Effector memory CD8-positive, alpha-beta T cell (primary cell): ENCODE measurements at regions not wholly inside any gene's neighbourhood (a gene's known extent, or its start where the extent isn't known, plus 50 kb on each side); places are given as distances from the start of the nearest gene placed in this dataset.

Experiments
- ATAC-seq: fragments of 150-1000 bp; cut with Tn5 transposase; replicated peaks from 2 replicates; pipeline ENCODE4 v1.10.0; 2021; ENCODE audit warnings: mild to moderate bottlenecking, moderate library complexity
- DNase-seq, 3 experiments: peaks; one replicate each; pipeline ENCODE4 v3.0.0; 2021
- H3K27ac Mint-ChIP-seq, 2 donors: one replicate each; pipeline ENCODE4 v1.8.0; 2022; ENCODE audit warnings: mild to moderate bottlenecking in 2 of 2, mixed read lengths in 2 of 2, moderate library complexity in 2 of 2
- H3K27me3 Mint-ChIP-seq, 2 donors: one replicate each; pipeline ENCODE4 v1.8.0; 2022; ENCODE audit warnings: mixed read lengths in 2 of 2
- H3K36me3 Mint-ChIP-seq: one replicate; pipeline ENCODE4 v1.8.0; 2022; ENCODE audit warnings: mild to moderate bottlenecking, moderate library complexity, mixed read lengths; ENCODE audit not compliant: insufficient read depth
- H3K4me1 Mint-ChIP-seq, 2 donors: one replicate each; pipeline ENCODE4 v1.8.0; 2022; ENCODE audit warnings: low read depth in 2 of 2, mixed read lengths in 2 of 2
- H3K4me3 Mint-ChIP-seq, 2 donors: one replicate each; pipeline ENCODE4 v1.8.0; 2022; ENCODE audit warnings: mild to moderate bottlenecking in 2 of 2, mixed read lengths in 2 of 2, moderate library complexity in 2 of 2
- H3K9me3 Mint-ChIP-seq, 2 donors: one replicate each; pipeline ENCODE4 v1.8.0; 2022; ENCODE audit warnings: mixed read lengths in 2 of 2

DNA sequence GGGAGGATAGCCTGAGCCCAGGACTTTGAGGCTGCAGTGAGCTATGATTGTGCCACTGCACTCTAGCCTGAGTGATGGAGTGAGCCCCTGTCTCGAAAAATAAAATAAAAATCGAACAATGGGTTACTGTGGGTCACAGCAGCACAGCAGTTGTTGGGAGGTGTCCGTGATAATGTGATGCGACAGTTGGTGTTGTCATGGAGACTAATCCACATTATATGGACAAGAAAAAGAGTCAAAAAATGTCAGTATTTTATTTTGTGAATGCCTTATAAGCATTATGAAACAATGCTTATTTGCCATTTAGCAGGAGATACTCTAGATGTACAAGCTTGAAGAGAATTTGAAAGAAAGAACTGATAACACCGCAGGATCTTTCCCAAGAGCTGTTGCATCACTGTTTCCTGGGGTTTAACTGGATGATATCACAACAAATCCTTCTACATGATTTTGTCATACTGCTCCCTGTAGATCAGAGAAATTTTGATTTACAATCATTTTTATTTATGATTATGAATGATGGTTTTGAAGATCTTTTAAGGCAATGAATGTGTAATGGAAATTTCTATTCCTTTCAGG is 195.4 kb downstream of the BAMBI start:
- no peaks in the 10 kb centered on the region for H3K4me1 Mint-ChIP-seq
- no peaks in the 10 kb centered on the region for H3K36me3 Mint-ChIP-seq
- H3K4me3 Mint-ChIP-seq, result no peak overlapping the region
- no peaks in the 10 kb centered on the region for H3K9me3 Mint-ChIP-seq
- peaks cover 0 to 29% of the 10 kb centered on the region in 2 donors for H3K27me3 Mint-ChIP-seq
- ATAC-seq (no peak), DNase-seq (no peak)
- H3K27ac Mint-ChIP-seq, result no peak overlapping the region

DNA sequence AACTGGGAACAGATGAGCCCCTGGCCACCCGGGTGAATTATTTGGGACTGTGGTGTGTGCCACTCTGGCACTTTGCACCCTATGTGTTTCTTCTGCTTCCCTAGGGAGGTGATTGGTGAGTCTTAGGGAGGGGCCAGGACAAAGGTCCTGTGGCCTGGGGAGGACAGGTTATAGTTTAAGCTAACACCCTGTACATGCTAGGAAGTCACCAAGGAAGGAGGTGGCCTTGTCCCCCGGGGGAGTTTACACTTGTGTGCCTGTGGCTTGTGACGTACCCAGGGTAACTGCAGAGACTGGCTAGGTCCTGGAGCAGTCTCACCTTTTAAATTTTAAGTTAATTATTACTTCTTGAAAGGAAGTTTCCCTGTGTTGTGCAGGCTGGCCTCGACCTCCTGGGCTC is 196.2 kb downstream of the BAMBI start:
- no peaks in the 10 kb centered on the region for H3K4me1 Mint-ChIP-seq
- no peak overlapping the region for H3K4me3 Mint-ChIP-seq
- ATAC-seq (no peak), DNase-seq (no peak)
- H3K36me3 Mint-ChIP-seq, result no peaks in the 10 kb centered on the region
- H3K27ac Mint-ChIP-seq, result no peak overlapping the region
- H3K27me3 Mint-ChIP-seq, result peaks cover 0 to 29% of the 10 kb centered on the region in 2 donors
- no peaks in the 10 kb centered on the region for H3K9me3 Mint-ChIP-seq

DNA sequence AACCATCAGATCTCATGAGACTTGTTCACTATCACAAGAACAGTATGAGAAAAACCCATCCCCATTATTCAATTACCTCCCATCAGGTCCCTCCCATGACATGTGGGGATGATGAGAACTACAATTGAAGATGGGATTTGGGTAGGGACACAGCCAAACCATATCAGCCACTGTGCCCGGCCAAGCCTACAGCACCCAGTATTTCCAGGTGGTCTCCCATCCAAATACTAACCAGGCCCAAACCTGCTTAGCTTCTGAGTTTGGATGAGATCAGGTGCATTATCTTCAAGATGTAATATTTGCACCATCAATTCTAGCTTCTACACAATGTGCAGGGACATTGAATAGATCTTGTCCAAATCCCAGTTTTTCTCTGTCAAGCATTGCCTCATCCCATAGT is 196.9 kb downstream of the BAMBI start:
- Mint-ChIP-seq H3K4me3 (no peak overlapping the region), H3K27ac (no peak overlapping the region), H3K9me3 (no peaks in the 10 kb centered on the region), H3K27me3 (peaks cover 0 to 29% of the 10 kb centered on the region in 2 donors), H3K36me3 (no peaks in the 10 kb centered on the region), H3K4me1 (no peaks in the 10 kb centered on the region)
- ATAC-seq (no peak), DNase-seq (no peak)

DNA sequence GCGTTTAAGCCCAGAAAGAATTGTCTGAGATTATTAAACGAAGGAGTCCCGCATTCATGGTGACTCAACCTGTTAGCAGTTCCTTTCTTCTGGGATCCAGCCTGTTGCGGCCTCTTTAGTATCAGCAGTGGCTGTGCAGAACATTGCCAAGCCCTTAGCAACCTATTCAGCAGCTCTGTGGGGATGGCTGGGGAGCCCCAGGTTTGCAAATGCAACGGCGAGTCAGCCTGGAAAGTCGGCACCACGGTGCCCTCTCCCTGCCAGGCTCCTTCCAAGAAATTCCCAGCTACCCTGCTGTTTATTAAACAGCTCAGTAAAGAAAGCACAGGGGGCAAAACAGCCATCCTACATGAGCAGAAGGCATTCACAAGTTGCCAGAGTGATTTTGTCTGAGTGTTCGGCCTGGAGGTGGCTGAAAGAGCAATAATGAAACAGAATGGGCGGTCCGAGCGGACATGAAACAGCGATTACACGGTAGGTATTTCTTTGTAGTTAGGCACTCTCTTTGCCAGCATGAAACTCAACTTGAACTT is 198.3 kb downstream of the BAMBI start:
- H3K36me3 Mint-ChIP-seq, result no peaks in the 10 kb centered on the region
- H3K27me3 Mint-ChIP-seq, result peaks cover 0 to 37% of the 10 kb centered on the region in 2 donors
- no peak overlapping the region for H3K4me3 Mint-ChIP-seq
- no peaks in the 10 kb centered on the region for H3K9me3 Mint-ChIP-seq
- no peaks in the 10 kb centered on the region for H3K4me1 Mint-ChIP-seq
- H3K27ac Mint-ChIP-seq, result no peak overlapping the region
- DNase-seq (no peak), ATAC-seq (no peak)

DNA sequence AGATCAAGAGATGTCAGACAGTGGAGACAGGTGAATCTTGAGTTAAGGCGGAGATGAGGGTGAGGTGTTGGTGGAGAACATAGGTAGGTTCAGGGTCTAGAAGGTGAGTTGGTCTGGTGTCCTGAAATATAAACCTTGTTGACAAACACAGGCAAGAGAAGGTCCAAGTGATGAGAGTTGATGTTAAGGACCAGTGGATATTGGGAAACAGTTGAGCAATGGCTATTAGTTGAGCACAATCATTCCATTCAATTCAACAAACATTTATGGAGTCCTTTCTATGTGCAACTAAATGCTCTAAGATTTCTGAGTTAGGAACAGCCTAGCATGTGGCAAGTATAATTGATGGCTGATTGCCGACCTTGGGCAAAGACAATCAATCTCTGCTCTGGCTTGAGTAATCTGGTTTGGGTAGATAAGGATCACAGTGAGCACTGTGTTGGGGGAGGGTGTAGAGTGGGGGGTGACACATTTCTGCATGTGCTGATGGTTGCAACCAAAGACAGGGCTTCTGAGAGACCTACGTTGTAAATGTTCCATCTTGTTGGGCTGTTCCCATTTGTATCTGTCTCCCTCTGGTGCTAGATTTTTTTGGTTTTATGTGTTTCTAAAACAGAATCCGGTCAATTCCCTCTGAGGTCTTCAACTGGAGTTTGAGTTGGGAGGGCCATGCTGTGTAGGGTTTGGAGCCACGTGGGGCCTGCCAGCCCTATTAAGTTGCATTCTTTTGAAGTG is 201.1 kb downstream of the BAMBI start:
- H3K4me3 Mint-ChIP-seq, result no peak overlapping the region
- H3K36me3 Mint-ChIP-seq, result no peaks in the 10 kb centered on the region
- peaks cover 9 to 54% of the 10 kb centered on the region in 2 donors for H3K27me3 Mint-ChIP-seq
- H3K9me3 Mint-ChIP-seq, result no peaks in the 10 kb centered on the region
- no peak overlapping the region for H3K27ac Mint-ChIP-seq
- no peaks in the 10 kb centered on the region for H3K4me1 Mint-ChIP-seq
- DNase-seq (no peak), ATAC-seq (no peak)

DNA sequence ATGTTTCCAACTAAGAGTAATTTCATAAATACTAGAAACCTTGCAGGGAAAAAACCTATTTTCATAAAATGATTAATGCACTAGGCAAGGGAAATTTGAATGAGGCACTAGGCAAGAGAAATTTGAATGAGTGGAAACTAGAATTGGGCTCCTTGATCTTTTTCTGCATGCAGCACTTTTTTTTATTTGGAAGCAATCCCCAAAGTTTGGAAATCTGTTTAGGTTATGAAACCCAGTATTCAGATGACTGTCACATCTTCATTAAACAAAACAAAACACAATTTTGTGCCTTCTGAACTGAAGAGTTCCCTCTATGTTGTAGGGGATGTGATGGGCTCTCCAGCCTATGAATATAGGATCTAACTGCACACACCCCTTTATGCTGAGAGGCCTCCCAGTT is 201.9 kb downstream of the BAMBI start:
- DNase-seq (no peak), ATAC-seq (no peak)
- Mint-ChIP-seq H3K4me3 (no peak overlapping the region), H3K36me3 (no peaks in the 10 kb centered on the region), H3K9me3 (no peaks in the 10 kb centered on the region), H3K27me3 (peaks cover 9 to 51% of the 10 kb centered on the region in 2 donors), H3K4me1 (no peaks in the 10 kb centered on the region), H3K27ac (no peak overlapping the region)

DNA sequence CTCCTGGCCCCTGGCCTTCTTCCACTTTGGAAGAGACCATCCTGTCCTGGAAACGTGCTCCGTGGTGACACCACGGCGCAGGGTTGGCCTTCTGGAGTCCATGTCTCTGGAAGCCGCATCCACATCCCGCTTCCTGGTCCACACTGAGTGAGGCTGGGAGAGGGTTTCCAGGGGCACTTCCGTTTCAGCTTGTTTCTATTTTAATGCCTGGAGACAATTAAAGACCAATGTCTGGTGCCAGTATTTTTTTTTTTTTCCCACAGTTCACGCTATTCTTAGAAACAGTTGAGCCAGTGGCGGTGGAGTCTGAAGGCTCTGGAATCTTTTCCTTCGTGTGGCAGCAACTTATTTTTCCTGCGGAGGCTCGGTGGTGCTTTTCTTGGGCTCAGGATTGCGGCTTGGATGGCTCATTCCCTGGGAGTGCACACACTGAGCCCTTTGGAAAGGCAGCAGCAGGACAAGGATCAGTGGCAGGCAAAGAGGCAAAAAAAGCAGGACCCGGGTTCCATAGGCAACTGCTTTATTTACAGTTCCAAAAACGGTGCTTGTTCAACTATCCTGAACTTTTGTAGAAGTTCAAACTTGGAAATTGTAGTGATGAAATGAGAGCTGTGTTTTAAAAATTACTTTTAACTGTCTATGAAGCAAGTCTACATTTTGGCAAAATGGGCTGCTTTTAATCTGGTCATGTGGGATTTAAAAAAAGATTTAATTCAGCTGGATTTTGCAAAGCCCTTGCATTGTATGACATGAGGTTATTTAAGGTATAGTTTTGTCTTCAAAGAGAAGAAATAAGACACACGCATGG is 202.8 kb downstream of the BAMBI start:
- H3K36me3 Mint-ChIP-seq, result no peaks in the 10 kb centered on the region
- no peaks in the 10 kb centered on the region for H3K4me1 Mint-ChIP-seq
- DNase-seq, result no peak
- no peaks in the 10 kb centered on the region for H3K9me3 Mint-ChIP-seq
- H3K27me3 Mint-ChIP-seq, result peaks cover 9 to 43% of the 10 kb centered on the region in 2 donors
- no peak overlapping the region for H3K27ac Mint-ChIP-seq
- ATAC-seq, result no peak
- no peak overlapping the region for H3K4me3 Mint-ChIP-seq

DNA sequence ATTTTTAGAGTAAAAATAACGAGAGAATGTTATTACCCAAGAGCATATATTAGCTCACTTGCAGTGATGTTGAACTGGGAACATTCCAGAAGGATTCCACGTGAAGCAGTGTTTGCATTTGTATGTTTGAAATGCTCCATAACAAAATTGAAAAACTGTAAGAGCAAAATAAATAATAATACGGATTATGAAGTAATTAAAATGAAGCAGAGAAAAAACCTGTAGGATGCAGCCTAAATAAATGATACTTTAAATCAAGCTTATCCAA is 203.3 kb downstream of the BAMBI start:
- H3K27ac Mint-ChIP-seq, result no peak overlapping the region
- ATAC-seq (no peak), DNase-seq (no peak)
- no peaks in the 10 kb centered on the region for H3K36me3 Mint-ChIP-seq
- no peak overlapping the region for H3K4me3 Mint-ChIP-seq
- peaks cover 9 to 38% of the 10 kb centered on the region in 2 donors for H3K27me3 Mint-ChIP-seq
- H3K9me3 Mint-ChIP-seq, result no peaks in the 10 kb centered on the region
- no peaks in the 10 kb centered on the region for H3K4me1 Mint-ChIP-seq

DNA sequence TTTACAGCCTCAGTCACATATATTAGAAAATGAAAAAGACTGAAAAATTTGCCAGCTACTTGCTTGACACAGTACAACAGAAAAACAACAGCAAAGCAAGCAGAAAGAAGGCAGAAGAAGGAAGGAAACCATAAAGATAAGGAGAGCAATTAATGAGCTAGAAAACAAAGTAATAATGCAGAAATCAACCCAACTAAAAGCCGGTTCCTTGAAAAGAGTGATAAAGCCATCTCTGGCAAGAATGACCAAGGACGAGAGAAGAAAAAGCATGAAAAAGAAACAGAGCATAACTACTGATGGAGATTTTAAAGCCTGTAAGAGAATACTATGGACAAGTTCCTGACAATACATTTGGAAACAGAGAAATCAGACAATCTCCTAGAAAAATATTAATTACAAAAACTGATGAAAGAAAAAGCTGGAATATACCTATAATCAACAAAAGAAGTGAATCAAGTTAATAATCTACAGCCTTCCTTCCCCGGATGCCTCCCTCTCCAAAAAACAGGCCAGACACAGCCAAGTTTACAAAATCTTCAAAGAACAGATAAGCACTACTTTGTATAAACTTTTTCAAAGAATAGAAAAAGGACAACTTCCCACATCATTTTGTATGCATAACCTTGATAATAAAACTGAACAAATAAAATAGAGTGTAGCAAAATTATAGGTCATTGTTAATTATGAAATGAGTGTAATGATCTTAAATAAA is 204.0 kb downstream of the BAMBI start:
- H3K27ac Mint-ChIP-seq, result no peak overlapping the region
- ATAC-seq (no peak), DNase-seq (no peak)
- no peaks in the 10 kb centered on the region for H3K9me3 Mint-ChIP-seq
- no peaks in the 10 kb centered on the region for H3K36me3 Mint-ChIP-seq
- H3K4me1 Mint-ChIP-seq, result no peaks in the 10 kb centered on the region
- peaks cover 9 to 32% of the 10 kb centered on the region in 2 donors for H3K27me3 Mint-ChIP-seq
- H3K4me3 Mint-ChIP-seq, result no peak overlapping the region

DNA sequence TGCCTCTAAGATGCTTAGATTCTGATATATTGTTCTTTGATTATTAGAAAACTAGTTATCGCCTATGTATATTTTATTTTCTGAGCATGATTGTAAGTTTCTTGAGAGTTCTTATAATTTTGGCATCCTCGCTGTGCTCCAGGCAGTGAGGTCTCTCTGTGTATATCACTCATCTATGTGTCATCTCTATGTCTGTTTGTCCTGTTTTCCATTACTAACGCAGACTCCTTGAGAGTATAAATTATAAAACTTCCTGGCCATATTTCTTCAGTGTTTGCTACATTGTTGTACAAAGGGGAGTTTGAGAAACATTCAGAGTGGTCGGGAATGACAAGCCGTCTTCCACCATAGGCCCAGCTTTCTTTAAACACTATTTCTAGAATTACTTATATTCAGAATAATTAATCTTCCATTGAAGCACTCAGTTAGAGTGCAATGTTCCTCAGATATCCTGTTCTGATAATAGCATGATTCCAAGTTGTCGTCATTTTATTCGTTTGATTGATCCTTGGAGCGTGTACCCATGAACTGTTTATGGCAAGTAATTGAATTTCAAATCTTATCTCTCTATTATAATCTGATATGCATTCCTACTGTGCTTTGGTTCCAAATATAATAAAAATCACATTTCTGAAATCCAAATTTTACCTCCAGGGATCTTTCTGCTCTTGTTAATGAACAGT is 206.6 kb downstream of the BAMBI start:
- Mint-ChIP-seq H3K4me3 (no peak overlapping the region), H3K9me3 (no peaks in the 10 kb centered on the region), H3K27ac (no peak overlapping the region), H3K36me3 (no peaks in the 10 kb centered on the region), H3K4me1 (no peaks in the 10 kb centered on the region), H3K27me3 (peaks cover 9 to 32% of the 10 kb centered on the region in 2 donors)
- DNase-seq, result no peak
- no peak for ATAC-seq

DNA sequence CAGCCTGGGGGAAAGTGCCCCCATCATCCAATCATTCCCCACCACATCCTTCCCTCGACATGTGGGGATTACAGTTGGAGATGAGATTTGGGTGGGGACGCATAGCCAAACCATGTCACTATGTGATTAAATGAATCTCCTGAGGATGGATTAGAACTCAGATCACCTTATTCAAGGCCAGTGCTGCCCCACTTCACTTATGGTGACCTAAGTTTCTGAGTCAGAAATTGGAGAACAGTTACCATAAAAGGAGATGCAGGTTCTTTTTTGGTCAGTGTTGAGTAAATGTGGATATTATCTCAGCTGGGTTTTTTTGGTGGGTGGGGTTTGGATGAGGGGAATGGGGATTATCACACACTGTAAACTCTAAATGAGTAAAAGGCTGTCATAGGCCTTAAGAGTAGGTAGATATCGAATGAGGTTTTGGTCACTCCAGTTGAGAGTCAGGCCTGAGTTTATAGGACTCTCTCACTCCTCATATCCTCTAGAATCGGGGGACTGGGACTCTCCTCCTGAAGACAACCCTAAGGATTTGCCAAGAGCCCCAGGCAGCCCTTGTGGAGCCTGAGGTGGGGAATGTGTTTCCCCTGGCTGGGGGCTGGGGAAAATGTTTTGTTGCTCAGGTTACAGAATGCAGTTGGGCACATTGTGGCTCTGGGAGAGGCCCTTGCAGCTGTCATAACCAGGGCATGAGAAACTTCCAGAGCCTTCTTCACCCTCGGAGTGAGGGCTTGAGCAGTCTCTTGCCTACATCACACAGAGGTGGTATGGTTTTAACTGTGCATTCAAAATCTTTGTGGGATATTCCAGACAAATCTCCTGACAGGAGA is 213.0 kb downstream of the BAMBI start:
- Mint-ChIP-seq H3K36me3 (no peaks in the 10 kb centered on the region), H3K4me1 (no peaks in the 10 kb centered on the region)

DNA sequence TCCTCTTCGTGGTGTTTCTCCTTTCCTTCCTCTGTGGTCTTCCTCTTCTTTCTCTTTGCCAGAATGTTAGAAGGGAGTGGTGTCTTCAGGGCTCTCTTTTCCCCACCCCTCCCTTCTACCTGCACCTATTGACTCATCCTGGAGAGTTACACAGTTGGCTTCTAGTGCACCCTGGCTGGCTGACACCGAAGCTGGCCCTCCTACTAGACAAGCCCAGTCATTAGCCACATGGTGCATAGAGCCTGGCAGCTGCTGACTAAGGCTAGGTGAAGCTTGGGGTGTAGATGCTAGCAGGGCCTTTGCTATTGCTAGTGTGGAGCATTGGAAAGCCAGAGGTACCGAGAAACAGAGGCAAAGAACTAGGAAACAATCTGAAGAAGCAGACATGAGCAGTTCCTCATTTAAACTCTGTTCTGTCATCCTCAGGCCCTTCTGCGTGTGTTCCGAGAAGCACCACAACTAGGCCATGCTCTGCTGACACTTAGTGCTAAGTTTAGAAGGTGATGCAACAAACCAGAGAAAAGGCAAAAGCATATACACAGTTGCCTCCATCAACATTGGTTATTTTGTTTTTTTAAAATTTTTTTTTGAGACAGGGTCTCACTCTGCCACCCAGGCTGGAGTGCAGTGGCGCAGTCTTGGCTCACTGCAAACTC is 213.9 kb downstream of the BAMBI start:
- no peak overlapping the region for H3K27ac Mint-ChIP-seq
- no peaks in the 10 kb centered on the region for H3K9me3 Mint-ChIP-seq
- H3K4me1 Mint-ChIP-seq, result no peaks in the 10 kb centered on the region
- ATAC-seq, result no peak
- no peaks in the 10 kb centered on the region for H3K36me3 Mint-ChIP-seq
- no peak for DNase-seq
- H3K4me3 Mint-ChIP-seq, result no peak overlapping the region
- H3K27me3 Mint-ChIP-seq, result peaks cover 0 to 17% of the 10 kb centered on the region in 2 donors

More for the DNA sequence above, 213.0 kb downstream of the BAMBI start:
- no peaks in the 10 kb centered on the region for H3K9me3 Mint-ChIP-seq
- H3K27me3 Mint-ChIP-seq, result peaks cover 0 to 16% of the 10 kb centered on the region in 2 donors
- H3K27ac Mint-ChIP-seq, result no peak overlapping the region
- DNase-seq (no peak), ATAC-seq (no peak)
- H3K4me3 Mint-ChIP-seq, result no peak overlapping the region
